NCI-H2227 (cell line): ENCODE measurements at regions not wholly inside any gene's neighbourhood (a gene's known extent, or its start where the extent isn't known, plus 50 kb on each side); places are given as distances from the start of the nearest gene placed in this dataset.
"Not testable (repeated sequence)": the region's sequence is repeated elsewhere in the genome, so short reads cannot be mapped to it uniquely, and the experiment has no call there.

Source experiments
- DNase-seq: peaks from one replicate; lab custom pipeline; 2025; ENCODE audit not compliant: unreplicated experiment; lab: John Stamatoyannopoulos, UW

DNA sequence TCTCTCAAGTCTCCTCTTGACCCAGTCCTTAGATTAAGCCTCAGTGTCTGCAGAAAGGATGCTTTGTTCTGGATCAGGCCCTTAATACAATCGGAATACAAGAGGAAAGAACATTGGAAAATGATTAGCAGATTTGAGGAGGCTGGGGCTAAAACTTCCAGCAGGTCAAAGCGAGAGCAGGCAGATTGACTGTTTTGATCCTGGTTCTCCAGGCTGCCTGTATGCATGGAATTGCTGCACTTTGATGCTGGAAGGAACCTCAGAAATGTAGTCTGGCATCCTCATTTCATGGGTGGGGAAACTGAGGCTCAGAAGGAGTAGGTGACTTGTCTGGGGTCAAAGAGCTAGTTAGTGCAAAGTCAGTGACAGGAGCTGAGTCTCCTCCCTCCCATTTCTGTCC lies 202.8 kb downstream of the EMX2 start:
- no peak for DNase-seq

DNA sequence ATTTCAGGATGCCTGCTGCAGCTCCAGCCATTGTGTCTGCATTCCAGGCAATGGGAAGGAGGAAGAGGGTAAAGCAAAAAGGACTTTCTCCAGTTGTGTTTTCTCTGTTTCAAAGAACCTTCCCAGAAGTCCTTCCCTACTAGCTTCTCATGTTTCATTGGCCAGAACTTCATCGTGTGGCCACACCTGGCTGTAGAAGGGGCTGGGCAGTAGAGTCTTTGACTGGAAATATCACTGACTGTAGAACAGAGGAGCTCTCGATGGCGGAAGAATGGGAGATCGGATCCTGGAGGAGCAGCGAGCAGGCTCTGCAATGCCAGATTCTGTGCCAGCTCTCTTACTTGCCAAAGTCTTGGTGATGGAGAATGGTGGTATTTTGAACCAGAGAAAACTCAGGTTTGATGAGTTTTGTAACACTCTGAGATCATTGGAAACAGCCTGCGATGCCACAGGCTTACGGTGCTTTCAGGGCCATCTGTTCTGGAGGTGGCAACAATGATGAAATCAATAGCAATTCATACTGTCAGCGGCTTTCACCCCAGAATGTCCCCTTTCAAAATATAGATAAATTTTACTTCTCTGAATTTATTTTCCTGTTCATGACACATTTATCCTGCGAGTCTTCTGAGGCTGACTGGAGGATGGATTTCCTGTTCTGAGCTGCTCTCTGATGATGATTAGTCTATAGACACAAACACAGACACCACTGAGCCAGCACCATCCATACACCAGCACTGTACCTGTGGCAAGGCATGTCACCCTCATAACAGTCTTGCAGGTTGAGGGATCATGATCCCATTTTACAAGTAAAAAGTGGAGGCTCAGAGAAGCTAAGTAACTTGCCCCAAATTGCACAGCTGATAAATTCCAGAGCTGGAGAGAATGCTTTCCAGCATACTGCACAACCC lies 204.2 kb downstream of the EMX2 start:
- DNase-seq: no peak

DNA sequence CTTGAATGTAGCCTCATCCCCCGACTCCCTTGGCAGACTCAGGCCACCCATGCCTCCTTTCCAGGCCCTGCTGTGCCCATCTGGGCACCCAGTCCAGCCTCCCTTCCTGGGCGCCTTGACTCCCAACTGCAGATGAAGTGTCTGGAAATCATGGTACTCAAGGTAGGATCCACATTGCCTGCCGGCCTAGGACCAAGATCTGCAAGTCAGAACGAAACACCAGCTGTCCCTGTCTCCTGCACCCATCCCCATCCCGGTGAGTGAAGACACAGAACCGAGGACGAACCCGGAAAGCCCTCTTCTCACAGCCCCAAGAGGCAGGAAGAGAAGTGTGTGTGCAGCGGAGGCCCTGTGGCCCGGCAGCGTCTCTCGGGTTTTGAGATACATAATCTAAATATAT lies 205.1 kb downstream of the EMX2 start:
- DNase-seq: no peak

DNA sequence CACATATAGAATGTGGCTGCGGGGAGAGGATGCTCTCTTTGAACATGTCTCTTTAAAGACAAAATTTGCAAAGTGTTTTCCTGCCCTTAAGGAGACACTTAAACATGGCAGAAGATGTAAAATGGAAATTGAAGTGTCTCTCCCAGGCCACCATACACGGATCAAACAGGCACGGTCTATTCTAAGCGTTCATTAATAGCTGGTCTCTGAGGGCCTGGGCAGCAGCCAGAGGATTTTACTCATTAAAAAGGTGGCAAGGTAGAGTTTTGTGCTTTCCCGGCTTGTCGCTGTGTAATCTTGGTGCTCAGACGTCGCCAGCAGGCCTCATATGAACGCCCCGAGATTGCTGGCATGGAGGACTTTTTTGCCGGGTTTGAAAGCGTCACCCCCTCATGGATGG lies 205.5 kb downstream of the EMX2 start:
- no peak for DNase-seq

DNA sequence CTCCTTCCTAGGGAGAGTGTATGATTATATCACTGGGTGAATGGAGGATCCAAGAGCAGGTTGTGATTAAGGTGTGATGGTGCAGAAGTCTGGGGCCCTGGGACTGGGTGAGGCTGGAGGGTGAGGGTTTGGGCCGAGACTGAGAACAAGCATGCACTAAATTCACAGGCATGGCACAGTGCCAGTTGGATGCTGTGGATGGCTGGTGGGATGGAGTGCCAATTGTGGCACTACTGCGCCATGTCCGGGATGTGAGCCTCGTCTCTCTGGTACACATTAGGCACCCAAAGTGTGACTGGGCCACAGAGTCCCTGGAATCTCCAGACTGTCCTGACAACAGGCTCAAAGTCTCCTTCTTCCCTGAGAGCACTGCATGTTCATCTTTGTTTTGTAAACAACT lies 208.1 kb downstream of the EMX2 start:
- no peak for DNase-seq

DNA sequence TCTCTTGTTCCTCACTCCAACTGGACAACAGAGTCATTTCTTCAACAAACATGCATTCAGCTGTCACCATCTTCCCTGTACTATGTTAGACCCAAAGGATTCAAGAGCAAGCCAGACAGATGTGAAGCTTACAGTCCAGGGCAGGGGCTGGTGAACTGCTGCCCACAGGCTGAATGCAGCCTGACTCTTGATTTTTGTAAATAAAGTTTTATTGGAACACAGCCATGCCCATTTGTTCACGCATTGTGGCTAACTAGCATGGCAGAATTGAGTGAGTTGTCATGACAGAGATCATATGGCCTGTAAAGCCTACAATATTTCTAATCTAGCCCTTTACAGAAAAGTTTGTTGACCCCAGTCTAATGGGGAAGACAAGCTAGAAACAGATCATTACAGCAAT lies 208.7 kb downstream of the EMX2 start:
- DNase-seq: no peak

DNA sequence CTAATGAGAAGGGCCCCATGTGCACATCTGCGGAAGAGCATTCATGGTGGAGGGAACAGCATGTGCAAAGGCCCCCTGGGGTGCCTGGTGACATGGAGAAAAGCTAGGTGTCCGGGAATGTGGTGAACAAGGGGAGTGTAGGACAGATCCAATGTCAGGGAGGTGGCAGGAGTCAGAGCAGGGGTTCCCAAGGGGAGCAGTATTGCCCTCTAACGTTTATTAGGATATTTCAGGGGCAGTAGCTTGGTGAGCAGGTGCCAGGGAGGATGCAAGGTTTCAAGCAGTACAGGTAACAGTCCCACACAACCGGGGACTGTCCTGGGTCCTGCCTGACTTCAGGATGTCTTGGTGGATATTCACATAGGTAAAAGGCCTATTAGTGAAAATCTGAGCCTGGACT lies 209.6 kb downstream of the EMX2 start:
- DNase-seq: no peak

DNA sequence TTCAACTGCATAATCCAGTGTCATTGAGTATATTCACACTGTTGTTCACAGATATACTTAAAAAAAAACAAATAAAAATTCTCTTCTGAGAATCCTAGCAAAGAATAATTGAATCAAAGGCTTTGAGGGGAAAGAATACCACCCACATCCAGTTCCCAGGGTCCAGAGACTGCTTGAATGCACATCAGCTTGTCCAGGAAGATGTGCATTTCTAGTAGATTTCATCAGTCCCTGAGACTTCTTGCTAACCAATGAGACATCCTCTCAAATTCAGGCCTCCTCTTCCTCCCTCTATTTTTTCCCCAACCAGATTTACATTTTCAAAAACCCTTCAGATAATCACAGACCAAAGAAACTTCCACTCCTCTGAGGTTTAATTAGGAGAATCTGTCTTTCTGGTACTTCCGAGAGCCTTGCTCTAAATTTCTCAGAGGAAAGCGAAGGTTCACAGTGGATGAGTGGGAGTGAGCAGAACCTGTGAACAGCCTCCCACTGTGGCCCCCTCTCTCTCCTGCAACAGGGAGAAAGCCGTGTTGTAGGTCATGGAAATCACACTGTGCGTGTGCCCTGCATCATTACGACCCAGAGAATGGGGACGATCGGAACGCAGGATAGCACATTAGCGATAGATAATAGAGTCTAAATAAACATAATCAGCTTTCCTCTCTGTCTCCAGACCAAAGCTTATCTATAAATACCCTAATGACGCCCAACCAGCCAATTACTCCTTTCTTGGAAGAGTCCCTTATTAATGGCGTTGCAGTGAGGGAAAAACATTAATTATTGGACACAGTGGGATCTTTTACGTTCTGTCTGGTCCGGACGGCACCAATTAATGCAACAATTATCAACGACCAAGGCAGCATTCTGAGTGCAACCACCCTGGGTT lies 212.5 kb downstream of the EMX2 start:
- DNase-seq: no peak

DNA sequence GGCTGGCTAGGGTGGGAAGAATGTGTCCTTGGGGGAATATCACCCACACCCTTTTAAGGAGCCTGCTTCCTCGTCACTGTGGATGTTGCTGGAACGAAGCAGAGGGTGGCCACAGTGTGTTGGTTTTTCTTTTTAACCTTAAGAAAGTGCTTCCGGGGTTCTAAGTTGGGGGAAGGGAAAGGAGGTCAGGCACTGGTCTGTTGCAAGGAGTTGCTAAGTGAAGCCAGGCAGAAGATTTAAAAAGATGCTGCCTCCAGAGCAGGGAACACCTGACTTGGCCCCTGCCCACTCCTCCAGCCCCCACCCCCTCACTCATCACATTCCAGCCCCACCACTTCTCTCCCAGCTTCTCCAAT lies 213.1 kb downstream of the EMX2 start:
- DNase-seq: no peak

DNA sequence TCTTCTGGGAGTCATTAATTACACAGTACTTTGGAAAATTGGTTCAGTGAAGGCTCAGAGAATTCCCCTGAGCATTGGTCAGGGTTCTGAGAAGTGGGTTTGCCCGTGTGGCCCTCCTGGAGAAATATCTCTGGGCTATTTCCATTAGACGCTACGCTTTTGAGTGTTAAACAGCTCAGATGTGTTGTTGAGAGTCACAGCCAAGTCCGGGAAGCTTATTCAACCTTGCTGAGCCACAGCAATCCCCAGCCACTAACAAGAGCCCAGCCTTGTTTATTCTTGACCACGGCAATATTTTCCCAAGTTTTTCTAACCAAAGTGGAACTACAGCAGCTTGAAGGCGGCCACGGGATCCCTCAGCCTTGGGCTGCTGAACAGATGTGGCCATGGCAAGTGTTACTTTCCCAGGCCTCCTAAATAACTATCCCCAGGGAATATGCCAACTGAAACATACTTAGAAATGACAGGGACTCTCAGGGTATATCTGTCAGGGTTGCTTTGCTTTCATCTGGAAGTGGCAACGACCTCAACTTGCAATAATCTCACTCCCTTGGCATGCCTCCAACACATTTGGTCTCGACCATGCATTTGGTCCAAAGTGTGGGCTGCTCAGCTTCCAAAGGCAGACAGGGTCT lies 214.7 kb downstream of the EMX2 start:
- no peak for DNase-seq

DNA sequence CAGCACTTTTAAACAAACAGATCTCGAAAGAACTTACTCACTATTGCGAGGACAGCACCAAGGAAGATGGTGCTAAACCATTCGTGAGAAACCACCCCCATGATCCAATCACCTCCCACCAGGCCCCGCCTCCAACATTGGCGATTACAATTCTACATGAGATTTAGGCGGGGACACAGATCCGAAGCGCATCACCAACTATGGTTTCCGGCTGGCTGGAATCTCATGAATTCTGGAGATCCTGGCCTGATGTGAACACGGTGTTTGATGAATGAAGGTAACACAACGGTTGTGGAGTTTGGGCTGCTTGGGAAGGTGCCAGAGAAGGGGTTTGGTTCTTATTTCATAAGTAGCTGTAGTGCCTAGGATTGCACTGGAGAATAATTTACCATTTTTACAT lies 216.7 kb downstream of the EMX2 start:
- no peak for DNase-seq

DNA sequence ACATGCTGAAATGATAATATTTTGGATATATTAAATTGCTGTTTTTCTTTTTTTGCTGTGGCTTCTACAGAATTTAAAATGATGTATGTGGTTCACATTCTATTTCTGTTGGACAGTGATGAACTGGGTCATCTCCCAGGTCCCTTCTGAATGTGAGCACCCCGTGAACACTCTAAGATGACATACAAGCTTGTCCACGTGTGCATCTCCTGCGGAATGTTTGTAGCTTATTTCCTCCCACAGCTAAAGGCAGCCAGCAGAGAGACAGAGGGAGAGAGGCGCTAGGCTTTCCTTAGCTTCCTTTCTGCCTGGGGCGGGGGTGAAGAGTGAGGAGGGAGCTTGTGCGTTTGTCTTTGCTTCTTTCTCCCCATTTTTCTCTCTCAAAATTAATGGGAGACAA lies 219.1 kb downstream of the EMX2 start:
- no peak for DNase-seq

DNA sequence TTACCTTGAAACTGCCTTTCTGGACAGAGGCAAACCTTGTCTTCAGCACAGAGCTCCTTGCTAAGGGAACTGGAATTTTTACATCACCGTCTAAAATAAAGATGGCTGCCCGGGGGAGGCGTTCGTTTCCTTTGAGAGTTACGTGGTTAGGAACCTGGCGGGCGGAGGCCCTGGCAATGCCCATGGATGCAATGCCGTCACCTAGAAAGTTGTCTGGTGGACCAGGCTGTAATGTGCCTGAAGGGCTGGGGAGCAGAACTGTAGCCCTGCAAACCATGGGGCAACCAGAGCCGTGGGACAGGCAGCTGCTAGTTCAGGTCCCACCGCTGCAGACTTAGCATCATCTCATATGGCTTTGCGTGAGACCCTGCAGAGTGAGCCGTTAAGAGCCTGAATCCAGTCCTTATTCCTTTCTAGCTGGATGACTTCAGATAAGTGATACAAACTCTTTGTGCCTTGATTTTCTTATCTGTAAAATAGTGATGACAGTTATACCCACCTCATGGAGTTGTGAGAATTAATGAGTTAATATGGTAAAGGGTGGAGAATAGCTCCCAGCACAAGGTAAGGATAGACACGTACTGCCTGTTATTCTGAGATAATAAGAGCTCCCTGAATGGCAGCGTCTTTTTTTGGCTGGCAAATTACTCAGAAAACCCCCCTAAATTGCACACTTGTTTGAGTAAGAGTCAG lies 219.7 kb downstream of the EMX2 start:
- DNase-seq: no peak

DNA sequence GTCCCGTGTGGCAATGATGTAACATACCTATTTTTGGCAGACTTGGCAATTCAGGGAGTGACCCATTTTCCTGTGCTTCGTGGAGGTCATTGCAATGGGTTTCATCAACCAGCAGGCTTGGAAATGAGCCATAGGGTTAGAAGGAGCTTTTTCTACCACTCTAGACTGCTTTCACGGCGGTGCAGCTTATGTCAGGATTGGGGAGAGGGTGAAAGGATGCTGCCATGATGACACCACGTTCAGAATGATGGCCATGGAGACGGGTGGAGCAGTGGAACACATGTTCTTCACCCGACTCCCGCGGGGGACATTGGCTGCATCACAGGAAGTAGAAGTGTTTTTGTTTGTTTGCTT lies 220.2 kb downstream of the EMX2 start:
- no peak for DNase-seq

DNA sequence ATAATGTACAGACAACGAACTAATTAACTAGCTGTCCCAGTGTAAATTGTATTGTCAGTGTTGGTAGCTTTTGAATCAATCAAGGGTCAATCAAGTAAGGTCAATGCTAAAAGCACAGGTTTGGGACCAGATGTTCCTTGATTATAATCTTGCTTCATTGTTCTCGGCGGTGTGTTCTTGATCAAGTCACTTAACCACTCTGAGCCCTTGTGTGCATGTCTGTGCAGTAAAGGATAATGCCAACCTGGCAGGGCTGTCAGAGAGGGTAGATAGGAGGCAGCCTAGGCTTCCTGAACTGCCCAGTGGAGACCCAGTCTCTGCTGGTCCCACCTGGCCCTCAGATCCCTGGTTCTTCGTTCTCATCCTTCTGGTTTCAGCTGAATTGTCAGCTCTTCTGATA lies 221.0 kb downstream of the EMX2 start:
- DNase-seq: no peak

DNA sequence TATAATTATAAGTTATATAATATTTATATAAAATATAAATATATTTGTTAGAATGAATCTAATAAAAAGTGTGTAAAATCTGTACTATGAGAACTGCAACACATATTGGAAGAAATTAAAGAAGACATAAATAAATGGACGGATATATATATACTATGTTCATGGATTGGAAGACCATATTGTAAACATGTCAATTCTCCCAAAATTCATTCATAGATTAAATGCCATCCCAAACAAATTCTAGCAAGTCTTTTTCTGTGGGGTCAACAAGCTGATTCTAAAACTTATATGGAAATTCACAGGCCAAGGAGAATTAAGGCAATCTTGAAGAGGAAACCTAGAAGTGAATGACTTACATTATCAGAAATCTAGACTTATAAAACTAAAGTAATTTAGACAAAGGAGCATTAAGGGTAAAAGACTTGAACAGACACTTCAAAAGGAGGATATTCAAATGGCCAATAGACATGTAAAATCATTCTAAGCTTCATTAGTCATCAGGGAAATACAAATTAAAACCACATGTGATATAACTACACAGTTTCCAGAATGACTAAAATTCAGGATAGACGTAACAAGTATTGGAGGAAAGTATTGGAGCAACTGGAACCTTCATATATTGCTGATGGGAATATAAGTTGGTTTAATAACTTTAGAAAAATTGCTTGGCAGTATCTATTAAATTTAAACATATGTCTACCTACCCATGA lies 225.9 kb downstream of the EMX2 start:
- no peak for DNase-seq

DNA sequence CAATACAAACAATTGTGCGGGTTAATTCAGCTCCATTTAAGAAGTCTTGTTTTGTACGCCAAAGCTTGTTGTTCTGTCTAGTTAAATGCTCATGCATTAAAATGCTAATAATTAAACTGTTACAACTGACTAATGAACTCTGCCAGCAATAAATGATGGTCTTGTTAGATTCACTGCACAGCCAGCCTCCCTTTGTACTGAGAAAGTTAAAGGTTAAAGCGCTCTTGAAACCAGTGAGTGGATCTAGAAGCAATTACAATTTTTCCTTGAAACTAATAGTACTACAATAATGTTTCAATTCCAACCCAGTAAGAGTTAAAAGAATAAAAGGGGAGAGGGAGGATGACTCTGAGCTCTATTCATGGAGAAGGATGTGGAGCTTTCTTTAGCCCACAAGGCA lies 233.0 kb downstream of the EMX2 start:
- DNase-seq: no peak

DNA sequence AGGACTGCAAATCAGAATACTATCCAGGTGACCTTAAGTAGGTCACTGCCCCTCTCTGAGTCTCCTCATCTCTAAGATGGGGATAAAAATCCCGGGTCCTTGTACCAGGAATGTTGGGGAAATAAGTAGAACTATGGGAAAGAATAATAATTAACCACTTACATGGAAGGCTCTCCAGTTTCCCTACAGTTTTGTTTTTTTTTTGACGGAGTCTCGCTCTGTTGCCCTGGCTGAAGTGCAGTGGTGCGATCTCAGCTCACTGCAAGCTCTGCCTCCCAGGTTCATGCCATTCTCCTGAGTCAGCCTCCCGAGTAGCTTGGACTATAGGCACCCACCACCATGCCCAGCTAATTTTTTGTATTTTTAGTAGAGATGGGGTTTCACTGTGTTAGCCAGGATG lies 234.7 kb downstream of the EMX2 start:
- DNase-seq: not testable (repeated sequence)

DNA sequence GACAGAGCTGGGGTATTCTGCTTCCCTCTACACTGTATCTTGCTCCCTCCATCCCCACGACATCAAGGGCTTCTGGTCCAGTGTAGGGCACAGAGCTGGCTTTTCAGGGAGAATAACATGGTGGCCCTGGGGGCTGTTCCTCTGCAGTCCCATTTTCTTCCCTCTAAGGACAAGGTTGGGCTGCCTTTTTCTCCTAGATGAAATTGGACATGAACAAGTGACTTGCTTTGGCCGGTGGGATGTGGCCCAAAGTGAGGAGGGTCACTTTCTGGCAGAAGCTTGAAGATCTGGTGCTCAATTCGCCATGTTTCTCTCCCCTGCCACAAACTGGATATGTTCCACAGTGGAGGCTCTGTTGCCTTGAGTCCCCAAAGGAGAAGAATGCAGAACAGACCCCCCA lies 235.7 kb downstream of the EMX2 start:
- DNase-seq: no peak

DNA sequence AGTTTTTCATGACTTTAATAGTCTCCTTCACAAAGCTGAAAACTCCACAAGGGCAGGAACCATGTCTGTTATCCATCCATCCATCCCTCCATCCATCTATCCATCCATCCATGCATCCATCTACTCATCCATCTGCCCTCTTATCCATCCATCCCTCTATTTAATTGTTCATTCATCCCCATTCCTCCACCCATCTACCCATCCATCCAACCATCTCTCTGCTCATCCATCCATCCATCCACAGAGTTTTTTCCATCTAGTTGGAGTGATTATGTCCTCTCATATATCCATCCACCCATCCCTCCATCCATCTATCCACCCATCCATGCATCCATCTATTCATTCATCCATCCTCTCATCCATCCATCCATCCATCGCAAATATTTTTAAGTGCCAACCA lies 237.9 kb downstream of the EMX2 start:
- DNase-seq: no peak
